ENCODE measurements at regions not wholly inside any gene's neighbourhood (a gene's known extent, or its start where the extent isn't known, plus 50 kb on each side); places are given as distances from the start of the nearest gene placed in this dataset.

DNA sequence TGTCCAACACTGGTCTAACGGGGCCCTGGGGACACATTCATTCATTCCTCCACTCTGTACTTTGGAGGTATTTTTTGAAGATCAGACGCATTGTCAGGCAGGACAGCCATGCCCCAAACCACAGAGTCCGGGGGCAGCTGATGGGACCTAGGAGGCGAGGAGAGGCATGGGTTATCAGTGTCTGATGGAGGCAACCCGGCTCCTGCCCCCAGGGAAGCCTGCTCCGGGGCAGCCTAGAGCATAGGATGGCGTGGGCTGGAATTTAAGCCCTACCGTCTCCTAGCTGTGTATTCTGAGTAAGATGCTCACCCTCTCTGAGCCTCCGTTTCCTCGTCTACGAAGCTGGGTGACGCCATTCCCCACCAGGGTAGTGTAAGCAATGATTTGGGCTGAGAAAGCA is 55.4 kb upstream of the ELN start:
- TF ChIP-seq, protein P1, sequence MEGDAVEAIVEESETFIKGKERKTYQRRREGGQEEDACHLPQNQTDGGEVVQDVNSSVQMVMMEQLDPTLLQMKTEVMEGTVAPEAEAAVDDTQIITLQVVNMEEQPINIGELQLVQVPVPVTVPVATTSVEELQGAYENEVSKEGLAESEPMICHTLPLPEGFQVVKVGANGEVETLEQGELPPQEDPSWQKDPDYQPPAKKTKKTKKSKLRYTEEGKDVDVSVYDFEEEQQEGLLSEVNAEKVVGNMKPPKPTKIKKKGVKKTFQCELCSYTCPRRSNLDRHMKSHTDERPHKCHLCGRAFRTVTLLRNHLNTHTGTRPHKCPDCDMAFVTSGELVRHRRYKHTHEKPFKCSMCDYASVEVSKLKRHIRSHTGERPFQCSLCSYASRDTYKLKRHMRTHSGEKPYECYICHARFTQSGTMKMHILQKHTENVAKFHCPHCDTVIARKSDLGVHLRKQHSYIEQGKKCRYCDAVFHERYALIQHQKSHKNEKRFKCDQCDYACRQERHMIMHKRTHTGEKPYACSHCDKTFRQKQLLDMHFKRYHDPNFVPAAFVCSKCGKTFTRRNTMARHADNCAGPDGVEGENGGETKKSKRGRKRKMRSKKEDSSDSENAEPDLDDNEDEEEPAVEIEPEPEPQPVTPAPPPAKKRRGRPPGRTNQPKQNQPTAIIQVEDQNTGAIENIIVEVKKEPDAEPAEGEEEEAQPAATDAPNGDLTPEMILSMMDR (IDR thresholded peaks at IDR 0.05): no peak
- TF ChIP-seq POLR2A (IDR thresholded peaks at IDR 0.05): no peak

Data from esophagus squamous epithelium (tissue), 4 donors.